VCaP (cell line): ENCODE measurements at regions not wholly inside any gene's neighbourhood (a gene's known extent, or its start where the extent isn't known, plus 50 kb on each side); places are given as distances from the start of the nearest gene placed in this dataset.
A peak's percentile ranks its signal among the peaks of the same experiment; 100 is the strongest.
"Not testable (repeated sequence)": the region's sequence is repeated elsewhere in the genome, so short reads cannot be mapped to it uniquely, and the experiment has no call there.

ENCODE experiments used
- H3K27ac ChIP-seq: fragments of 450-650 bp; 2 replicates; pipeline ENCODE4 v1.5.1; 2017
- CTCF ChIP-seq: fragments of 450-650 bp; conservative IDR thresholded peaks from 2 replicates; pipeline ENCODE4 v1.5.1; 2017; ENCODE audit warnings: mild to moderate bottlenecking, moderate library complexity

- no peak for TF ChIP-seq CTCF
Measured at GRCh38 chr9:24824607-24825006, 278.9 kb upstream of the IZUMO3 start.

GRCh38 chr9:24820196-24820595, 274.5 kb upstream of the IZUMO3 start:
- TF ChIP-seq CTCF, result no peak
- peak overlapping the region; percentile 70 for H3K27ac ChIP-seq

More at GRCh38 chr9:24824607-24825006, 278.9 kb upstream of the IZUMO3 start:
- H3K27ac ChIP-seq, result no peak overlapping the region

GRCh38 chr9:24817756-24818155, 272.1 kb upstream of the IZUMO3 start:
- TF ChIP-seq CTCF, result no peak
- no peak overlapping the region for H3K27ac ChIP-seq

GRCh38 chr9:24816006-24816405, 270.3 kb upstream of the IZUMO3 start:
- no peak for TF ChIP-seq CTCF
- H3K27ac ChIP-seq, result no peak overlapping the region

GRCh38 chr9:24801344-24801743, 255.6 kb upstream of the IZUMO3 start:
- no peak for TF ChIP-seq CTCF

GRCh38 chr9:24793787-24794186, 248.1 kb upstream of the IZUMO3 start:
- no peak overlapping the region for H3K27ac ChIP-seq
- TF ChIP-seq CTCF, result no peak

More at GRCh38 chr9:24801344-24801743, 255.6 kb upstream of the IZUMO3 start:
- H3K27ac ChIP-seq, result no peak overlapping the region

- TF ChIP-seq CTCF, result no peak
- no peak overlapping the region for H3K27ac ChIP-seq
Measured at GRCh38 chr9:24776226-24776625, 230.5 kb upstream of the IZUMO3 start.

- H3K27ac ChIP-seq, result not testable (repeated sequence)
Measured at GRCh38 chr9:24774199-24774598, 228.5 kb upstream of the IZUMO3 start.
